Lung (tissue), 11 donors: ENCODE measurements at regions not wholly inside any gene's neighbourhood (a gene's known extent, or its start where the extent isn't known, plus 50 kb on each side); places are given as distances from the start of the nearest gene placed in this dataset.

Source experiments
- ATAC-seq: fragments of 200-7000 bp; cut with Tn5 transposase; one replicate; pipeline ENCODE4 v1.9.1; 2020; ENCODE audit warnings: moderate number of reproducible peaks; ENCODE audit not compliant: insufficient read depth, low FRiP score
- DNase-seq, 3 donors: peaks; one replicate each; pipeline ENCODE4 v3.0.0-alpha.2; 2013 to 2017
- H3K27ac ChIP-seq, 2 donors: one replicate each; pipeline ENCODE4 v1.5.1; 2013; ENCODE audit warnings: mild to moderate bottlenecking in 2 of 2, moderate library complexity in 2 of 2, control low read depth in 1 of 2, inconsistent platforms in 1 of 2, low read depth in 1 of 2, low read length in 1 of 2
- H3K27me3 ChIP-seq, 3 donors: one replicate each; pipeline ENCODE4 v1.5.1; 2013; ENCODE audit warnings: low read length in 2 of 3; ENCODE audit not compliant: control insufficient read depth in 3 of 3, insufficient read depth in 3 of 3
- H3K36me3 ChIP-seq, 4 donors: one replicate each; pipeline ENCODE4 v1.5.1; 2013; ENCODE audit warnings: low read length in 4 of 4, mild to moderate bottlenecking in 1 of 4, moderate library complexity in 1 of 4; ENCODE audit not compliant: control insufficient read depth in 4 of 4, insufficient read depth in 4 of 4
- H3K4me1 ChIP-seq, 5 donors: one replicate each; pipeline ENCODE4 v1.5.1; 2013; ENCODE audit warnings: low read length in 5 of 5, mild to moderate bottlenecking in 2 of 5, moderate library complexity in 1 of 5; ENCODE audit not compliant: control insufficient read depth in 5 of 5, insufficient read depth in 5 of 5
- H3K4me3 ChIP-seq: one replicate; pipeline ENCODE4 v1.5.1; 2013; ENCODE audit warnings: mild to moderate bottlenecking, control low read depth, moderate library complexity
- H3K9ac ChIP-seq, 2 donors: one replicate each; pipeline ENCODE4 v1.5.1; 2013; ENCODE audit warnings: low read length in 2 of 2, control low read depth in 1 of 2; ENCODE audit not compliant: insufficient read depth in 1 of 2
- H3K9me3 ChIP-seq, 4 donors: one replicate each; pipeline ENCODE4 v1.5.1; 2013; ENCODE audit warnings: low read length in 3 of 4, mild to moderate bottlenecking in 1 of 4, moderate library complexity in 1 of 4; ENCODE audit not compliant: control insufficient read depth in 4 of 4, insufficient read depth in 3 of 4
- WGBS, 2 donors: extraction: QIAGEN DNeasy Blood & Tissue Kit; methylation state at CpG; one replicate each; pipeline ENCODE4 v1.1.7; 2013; 5-methylcytosine and 5-hydroxymethylcytosine counted together
- TF ChIP-seq, protein P1 (sequence below): IDR thresholded peaks from 2 replicates; pipeline ENCODE4 v1.5.1; 2012; ENCODE audit warnings: mild to moderate bottlenecking; ENCODE audit errors: control extremely low read depth, extremely low read depth
- donor health status: control.
- donor health status: control.
- donor health status: Bipolar disorder and iron deficiency.
- donor health status: healthy.
- donor health status: DM: yes; HTN: yes; CAD: no.

DNA sequence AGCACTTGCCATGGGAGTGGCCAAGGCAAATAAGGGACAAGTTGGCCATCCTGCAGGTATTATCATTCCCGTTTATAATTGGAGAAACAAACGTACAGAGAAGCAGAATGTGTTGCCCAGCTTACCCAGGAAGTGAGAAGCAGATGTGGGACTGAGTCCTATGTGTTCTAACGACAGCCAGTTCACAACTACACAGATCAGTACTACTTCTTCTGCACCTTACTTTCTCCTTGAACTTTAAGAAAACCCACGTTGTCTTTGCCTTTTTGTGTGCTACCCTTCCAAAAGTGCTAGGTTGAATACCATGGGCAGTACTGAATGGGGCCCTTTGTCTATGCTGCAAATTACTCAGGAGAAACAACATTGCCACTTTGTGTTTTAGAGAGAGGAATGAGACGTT, 62.8 kb upstream of the BLID start:
- H3K27ac ChIP-seq: no peak overlapping the region
- H3K9ac ChIP-seq: no peak overlapping the region
- 64 to 71% methylated on average over 5 of the region's 5 CpGs for whole genome bisulfite sequencing, 2 donors

GRCh38 chr11:122177238-122177637, 61.2 kb upstream of the BLID start:
- ATAC-seq: no peak
- 92 to 94% methylated on average over 1 of the region's 1 CpG for WGBS, 2 donors
- Histone ChIP-seq H3K9me3 (no peaks in the 10 kb centered on the region), H3K27me3 (no peaks in the 10 kb centered on the region), H3K4me3 (no peak overlapping the region), H3K4me1 (peaks cover 0 to 2% (median 0%) of the 10 kb centered on the region in 5 donors), H3K27ac (no peak overlapping the region), H3K9ac (no peak overlapping the region), H3K36me3 (peaks cover 0 to 10% (median 2%) of the 10 kb centered on the region in 4 donors)
- TF ChIP-seq, protein P1, sequence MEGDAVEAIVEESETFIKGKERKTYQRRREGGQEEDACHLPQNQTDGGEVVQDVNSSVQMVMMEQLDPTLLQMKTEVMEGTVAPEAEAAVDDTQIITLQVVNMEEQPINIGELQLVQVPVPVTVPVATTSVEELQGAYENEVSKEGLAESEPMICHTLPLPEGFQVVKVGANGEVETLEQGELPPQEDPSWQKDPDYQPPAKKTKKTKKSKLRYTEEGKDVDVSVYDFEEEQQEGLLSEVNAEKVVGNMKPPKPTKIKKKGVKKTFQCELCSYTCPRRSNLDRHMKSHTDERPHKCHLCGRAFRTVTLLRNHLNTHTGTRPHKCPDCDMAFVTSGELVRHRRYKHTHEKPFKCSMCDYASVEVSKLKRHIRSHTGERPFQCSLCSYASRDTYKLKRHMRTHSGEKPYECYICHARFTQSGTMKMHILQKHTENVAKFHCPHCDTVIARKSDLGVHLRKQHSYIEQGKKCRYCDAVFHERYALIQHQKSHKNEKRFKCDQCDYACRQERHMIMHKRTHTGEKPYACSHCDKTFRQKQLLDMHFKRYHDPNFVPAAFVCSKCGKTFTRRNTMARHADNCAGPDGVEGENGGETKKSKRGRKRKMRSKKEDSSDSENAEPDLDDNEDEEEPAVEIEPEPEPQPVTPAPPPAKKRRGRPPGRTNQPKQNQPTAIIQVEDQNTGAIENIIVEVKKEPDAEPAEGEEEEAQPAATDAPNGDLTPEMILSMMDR: no peak
- DNase-seq: no peak

More for the DNA sequence above, 62.8 kb upstream of the BLID start:
- Histone ChIP-seq H3K27me3 (no peaks in the 10 kb centered on the region), H3K36me3 (peaks cover 0 to 7% (median 1%) of the 10 kb centered on the region in 4 donors), H3K4me3 (no peak overlapping the region), H3K4me1 (no peaks in the 10 kb centered on the region), H3K9me3 (no peaks in the 10 kb centered on the region)
- no peak for DNase-seq
- ATAC-seq: no peak
- TF ChIP-seq, protein P1: no peak

DNA sequence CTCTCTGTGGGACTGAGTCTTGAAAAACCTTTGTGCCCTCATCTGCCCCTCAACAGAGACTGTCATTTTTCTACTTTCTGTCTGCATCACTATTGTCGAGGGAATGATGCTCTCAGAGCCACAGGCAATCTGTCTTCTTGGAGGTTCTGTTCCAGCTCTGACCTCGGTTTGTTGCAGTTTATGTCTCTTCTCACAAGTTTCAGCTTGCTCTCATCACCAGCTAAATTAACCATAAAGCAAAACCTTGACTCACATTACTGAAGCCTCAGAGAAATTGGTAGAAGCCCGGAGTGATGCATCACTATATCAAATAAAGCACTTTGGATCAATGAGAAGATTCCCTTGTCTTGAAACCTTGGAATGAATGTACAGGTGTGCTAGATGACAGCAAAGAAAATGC, 60.6 kb upstream of the BLID start:
- 91 to 93% methylated on average over 3 of the region's 3 CpGs for WGBS, 2 donors
- H3K27ac ChIP-seq: no peak overlapping the region

More for the DNA sequence above, 60.6 kb upstream of the BLID start:
- H3K9ac ChIP-seq: no peak overlapping the region
- TF ChIP-seq, protein P1: no peak
- peaks cover 0 to 12% (median 3%) of the 10 kb centered on the region in 4 donors for H3K36me3 ChIP-seq
- ATAC-seq: no peak
- no peak overlapping the region for H3K4me3 ChIP-seq
- H3K27me3 ChIP-seq: no peaks in the 10 kb centered on the region
- no peak for DNase-seq
- no peaks in the 10 kb centered on the region for H3K9me3 ChIP-seq
- H3K4me1 ChIP-seq: peaks cover 0 to 2% (median 0%) of the 10 kb centered on the region in 5 donors
